GM19025 (cell line): ENCODE measurements at regions not wholly inside any gene's neighbourhood (a gene's known extent, or its start where the extent isn't known, plus 50 kb on each side); places are given as distances from the start of the nearest gene placed in this dataset.

Experiments
- ATAC-seq: cut with Tn5 transposase; IDR thresholded peaks from one replicate; pipeline ENCODE4 v1.9.1; 2021; ENCODE audit warnings: mild to moderate bottlenecking, low read depth, moderate library complexity; ENCODE audit not compliant: unreplicated experiment

DNA sequence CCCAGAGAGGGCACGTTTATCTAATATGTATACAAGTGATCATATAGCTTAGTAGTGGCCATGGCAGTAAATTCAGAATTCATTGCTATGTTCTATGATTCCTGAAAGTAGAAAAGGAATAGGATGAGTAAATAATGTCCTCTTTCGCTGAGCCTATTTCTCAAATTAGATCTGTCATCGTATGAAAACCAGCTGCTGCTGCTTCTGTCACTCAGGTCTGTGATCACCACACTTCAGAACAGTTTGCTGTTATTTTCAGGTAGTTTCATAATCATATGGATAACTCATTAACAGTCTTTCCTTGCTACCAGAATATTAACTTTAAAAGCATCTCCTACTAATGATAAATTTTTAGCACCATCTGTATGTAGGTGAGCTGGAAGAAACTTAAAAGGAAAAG is 289.1 kb upstream of the AZI2 start:
- ATAC-seq, result no peak

DNA sequence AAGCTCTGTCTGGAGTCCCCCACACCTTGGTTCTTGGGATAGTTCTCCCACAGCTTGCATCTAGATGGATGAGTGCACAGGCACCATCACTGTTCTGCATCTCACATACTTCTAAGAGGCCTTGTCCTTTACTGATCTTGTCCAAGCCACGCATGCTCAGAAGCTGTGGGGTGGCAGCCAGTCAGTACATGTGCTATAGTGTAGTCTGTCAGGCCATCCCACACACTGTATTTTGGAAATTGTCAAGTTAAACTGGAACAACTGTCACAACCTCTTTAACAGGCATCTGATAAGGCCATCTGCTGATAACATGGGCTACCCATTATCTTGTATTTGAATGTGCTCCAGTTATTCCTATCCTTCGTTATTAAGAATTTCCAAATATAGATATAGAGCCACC is 296.5 kb upstream of the AZI2 start:
- ATAC-seq, result no peak

DNA sequence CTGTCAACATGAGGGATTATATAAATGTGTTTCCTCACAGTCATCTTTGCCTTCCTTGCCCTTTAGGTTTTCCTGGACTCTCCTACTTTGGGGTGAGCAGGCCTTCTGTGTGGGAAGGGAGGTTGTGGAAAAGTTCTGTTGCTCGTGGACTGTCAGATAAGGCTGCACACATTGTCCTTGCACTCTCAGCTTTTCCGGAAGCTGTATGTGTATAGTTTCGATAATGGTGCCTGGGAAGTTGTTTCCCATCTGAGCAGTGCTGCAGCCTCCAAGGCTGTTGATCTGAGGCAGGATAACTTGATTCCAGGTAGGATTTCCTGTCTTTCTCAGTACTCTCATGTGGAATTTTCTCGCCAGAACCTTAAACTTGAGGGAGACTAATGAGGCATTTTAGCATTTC is 297.8 kb upstream of the AZI2 start:
- ATAC-seq, result no peak

DNA sequence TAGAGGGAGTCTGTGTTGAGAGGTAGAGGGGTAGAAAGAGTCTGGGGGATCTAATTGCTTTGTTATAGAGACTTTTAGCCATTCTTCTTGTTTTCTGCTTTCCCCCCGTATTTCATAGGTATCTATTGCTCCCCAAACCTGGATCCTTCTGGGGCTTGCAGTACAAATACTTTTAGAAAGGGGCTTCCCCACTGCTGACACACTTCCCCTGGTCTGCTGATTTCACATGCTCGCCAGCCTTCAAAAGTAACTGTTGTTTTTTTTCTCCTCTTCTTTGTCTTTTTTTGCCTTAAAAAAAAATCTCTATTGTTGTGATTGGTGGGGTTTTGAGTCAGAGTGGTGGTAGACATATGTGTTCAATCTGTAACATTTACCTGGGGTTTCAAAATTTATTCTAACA is 300.6 kb upstream of the AZI2 start:
- no peak for ATAC-seq

DNA sequence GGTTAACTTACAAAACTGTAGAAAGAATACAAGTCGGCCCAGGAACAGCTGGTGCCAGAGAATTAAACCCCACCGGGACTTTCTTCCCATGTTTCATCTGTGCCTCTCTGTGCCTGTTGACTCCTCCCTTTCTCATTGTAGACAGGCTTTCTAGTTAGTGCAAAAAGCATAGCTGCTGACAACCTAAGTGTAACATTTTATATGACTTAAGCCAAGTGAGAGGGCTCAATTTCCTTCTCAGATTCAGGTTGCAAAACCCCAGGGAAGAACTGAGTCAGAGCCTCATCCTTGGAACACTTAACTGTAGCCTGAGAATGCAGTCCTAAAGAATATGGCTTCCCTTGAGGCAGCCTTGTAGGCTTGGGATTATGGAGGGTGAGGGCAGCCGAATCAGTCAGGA is 302.5 kb upstream of the AZI2 start:
- ATAC-seq, result no peak

DNA sequence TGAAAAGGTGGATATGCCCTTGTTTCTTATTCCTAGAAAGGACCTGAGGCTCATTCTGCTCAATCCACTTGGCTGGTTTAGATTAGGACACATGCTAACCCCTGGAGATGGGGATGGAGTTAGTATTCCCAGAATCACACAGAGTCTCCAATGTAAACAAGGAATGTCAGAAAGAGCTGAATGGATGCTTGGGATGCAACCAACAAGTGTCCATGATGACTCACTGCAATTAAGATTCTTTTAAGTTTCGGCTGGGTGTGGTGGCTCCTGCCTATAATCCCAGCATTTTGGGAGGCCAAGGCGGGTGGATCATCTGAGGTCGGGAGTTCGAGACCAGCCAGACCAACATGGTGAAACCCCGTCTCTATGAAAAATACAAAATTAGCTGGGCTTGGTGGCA is 315.5 kb upstream of the AZI2 start:
- ATAC-seq, result no peak

DNA sequence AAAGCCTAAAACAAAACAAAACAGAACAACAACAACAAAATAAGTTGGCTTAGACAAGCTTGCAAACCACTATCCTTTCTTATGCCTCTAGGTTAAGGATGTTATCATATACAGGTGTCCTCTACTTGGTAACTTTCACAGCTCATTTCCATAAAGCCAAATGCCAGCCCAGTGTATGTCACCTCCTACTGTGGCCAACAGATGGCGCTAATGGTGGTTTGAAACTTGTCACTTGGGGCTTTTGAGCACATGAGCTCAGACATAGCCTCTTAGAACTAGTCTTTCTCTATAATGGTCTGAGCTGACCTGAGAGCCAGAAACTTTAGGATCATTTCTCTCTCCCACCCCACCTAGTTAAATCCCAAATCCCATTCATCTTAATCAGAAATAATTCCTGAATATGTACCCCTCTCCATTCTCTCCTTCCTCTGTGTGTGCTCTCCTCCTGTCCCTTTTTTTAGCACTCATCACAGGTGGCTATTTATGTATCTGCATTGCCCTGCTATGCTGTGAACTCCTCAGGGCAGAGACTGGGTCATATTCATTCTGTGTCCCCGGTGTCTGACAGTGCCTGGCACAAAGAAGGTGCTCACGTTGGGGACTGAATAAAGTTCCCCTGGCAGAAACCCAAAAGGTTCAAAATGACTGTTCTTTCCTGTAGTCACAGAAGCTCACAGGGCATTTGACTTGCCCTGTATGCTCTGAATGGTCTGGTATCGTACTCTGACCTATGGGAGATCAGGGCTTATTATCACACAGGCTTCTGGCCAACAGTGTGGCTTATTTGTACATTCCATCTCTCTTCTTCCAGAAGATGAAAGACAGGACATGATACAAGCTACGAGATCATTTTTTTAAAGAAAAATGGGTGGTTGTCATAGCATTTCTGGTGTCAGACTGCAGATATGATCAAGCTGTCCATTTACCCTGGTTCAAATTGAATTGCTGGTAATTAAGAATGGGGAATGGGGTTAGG is 319.3 kb upstream of the AZI2 start:
- ATAC-seq, result peak; percentile 79

DNA sequence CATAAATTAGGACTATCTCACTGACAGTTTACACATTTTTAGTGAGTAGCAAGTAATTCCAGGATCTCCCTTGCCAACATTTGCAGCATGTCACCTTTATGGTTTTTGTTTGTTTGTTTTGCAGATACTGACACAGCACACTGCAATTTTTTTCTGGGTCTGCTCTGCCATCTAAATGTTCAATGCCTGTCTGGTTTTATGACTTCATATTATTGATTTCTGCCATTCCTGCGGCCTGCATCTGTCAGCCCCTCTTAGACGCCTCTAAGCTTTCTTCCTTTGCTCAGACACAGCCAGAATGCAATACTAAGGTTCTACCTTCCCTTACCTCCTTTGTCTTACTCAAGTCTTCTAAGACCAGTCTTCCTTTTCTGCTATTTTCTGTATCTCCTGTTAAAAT is 321.2 kb upstream of the AZI2 start:
- no peak for ATAC-seq

DNA sequence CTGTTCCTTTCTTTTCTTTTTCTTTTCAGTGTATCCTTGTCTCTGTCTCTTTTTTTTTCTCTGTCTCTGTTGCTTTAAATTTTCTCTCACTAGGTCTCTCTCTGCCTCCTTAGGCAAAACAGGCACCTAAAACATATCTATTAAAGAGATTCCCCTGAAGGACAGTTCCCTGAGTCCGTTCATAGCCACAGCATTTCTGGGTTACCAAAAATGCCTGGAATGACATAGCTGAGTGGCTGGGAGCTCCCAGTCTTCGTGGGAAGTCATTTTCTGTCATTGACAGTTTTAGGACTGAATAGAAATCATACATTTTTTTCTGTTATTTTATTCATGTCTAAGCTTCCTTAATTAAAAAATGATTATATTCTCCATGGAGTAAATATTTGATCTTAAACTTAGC is 323.8 kb upstream of the AZI2 start:
- no peak for ATAC-seq

DNA sequence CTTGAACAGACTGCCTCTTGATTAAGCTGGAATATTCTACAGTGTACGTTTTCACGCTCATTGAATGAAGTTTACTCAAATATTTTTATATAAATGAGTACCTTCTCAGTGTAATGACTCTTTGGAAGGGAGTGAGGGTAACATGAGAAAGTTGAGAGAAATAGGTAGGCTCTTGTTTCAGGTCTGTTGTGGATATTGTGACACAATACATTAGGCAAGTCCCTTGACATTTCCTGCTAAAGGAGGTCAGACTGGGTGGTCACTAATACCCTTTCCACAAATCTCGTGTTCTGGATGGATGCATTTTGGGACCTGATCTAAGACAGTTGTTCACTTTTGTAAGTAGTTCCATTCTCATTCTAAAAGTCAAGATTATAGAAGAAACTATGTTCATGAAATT is 324.8 kb upstream of the AZI2 start:
- ATAC-seq, result no peak

DNA sequence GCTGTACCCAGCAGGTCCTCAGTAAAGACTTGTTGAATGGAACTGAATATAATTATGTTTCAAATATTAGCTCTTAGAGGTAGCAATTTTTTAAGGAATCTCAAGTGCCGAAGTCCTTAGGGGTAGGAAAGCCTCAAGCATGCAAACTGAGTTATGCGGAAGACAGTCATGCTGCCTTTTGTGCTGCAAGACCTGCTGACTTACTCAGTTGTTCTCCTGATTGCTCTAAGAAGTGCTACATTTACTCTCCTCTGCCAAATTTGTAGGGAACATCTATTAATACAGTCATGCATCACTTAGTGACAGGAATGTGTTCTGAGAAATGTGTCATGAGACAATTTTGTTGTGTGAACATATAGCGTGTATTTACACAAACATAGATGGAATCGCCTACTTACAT is 325.6 kb upstream of the AZI2 start:
- ATAC-seq, result no peak

DNA sequence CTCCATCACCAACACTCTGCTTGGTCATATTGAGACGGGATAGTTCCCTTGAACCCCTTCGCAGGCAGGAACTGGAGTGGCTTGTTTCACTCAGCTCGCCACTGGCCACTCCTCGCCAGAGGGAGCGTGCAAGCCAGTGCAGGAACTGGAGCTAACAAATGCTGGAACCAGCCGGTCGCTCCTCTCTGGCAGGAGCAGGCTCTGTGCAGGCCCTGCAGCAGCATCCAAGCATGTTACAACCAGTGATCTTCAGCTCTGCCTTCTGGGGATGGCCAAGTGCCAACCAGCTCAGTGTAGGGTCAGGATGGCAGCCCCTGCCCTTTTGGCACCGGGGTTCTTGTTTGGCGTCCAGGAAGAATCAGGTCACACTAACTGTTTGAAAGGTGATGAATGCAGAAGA is 329.0 kb upstream of the AZI2 start:
- no peak for ATAC-seq

DNA sequence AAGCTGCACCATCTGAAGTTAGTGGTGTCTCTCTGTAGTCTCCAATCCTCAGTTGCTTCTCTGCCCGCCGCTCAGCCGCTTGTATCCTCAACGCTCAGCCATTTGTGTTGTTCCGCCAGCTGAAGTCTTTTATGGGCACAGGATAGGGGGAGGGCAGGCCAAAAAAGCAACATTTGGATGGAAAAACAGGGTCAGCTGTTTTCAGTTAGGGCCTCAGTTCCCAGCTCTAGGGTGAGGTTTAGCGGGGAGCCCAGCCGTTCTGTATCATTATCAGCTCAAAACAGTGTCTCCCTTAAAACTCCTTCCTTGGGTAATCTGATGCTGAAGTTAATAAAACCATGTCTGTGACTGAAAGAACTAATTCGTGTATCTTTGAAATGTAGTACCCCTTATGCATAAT is 329.5 kb upstream of the AZI2 start:
- no peak for ATAC-seq

DNA sequence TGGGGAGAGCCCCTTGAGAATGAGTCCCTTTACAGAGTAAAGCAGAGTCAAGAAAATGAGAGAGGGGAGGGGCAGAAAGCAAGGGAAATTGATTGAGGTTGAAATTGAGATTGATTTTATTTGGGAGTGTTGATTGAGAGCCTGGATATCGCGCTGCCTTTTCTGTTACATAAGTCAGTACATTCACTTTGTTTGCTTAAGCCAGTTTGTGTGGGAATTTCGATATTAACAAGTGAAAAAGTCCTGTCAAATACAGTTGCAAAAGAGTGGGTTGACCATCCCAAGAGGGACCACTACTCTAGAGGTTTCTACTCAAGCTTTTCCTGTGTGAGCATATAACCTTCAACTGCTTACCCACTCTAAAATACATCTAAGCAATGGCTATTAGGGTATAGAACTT is 331.4 kb upstream of the AZI2 start:
- no peak for ATAC-seq

DNA sequence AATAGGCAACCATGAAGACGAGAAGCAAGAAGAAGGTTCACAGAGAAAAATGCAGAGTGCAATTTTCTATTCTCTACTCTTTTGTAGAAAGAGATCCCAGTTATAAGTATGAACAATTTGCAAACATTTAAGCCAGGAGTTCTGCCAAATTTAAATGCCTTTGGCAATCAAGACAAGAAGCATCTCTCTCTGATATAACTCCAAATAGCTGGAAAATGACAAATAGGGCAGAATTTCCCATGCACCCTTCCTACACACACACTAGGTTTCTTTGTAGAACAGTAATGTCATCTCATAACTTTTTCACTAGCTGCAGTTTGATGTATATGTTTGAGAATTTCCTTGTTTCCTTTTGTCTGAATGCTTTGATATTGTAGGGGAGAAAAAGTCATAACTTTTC is 333.5 kb upstream of the AZI2 start:
- no peak for ATAC-seq

DNA sequence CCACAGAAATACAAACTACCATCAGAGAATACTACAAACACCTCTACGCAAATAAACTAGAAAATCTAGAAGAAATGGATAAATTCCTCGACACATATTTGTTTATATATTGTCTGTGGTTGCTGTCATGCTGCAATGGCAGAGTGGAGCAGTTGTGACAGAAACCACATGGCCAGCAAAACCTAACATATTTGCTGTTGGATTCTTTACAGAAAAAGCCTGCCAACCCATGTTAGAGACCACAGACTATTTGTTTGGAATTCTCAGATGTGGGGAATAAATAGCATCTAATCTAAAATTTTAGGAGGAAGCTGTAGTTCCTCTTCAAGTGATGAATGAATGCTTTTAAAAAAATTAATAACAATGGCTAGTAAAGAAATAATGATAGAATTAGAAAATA is 341.6 kb upstream of the AZI2 start:
- ATAC-seq, result no peak

DNA sequence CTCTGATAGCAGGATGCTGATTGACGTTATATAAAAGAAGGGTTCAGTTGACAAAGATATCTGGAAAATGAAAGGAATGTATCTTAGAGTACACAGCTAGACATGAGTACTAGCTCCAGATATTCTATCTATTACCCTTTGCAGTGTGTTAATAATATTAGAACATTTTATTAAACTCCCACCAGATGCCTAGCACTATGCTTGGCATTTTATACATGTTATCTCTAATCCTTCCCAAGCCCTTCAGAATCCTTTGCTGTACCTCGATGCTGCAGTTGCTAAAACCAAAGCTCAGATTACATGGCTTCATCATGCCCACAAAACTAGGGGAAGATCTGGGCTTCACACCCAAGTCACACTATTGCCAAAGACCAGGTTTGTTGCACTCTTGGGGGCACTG is 350.1 kb upstream of the AZI2 start:
- ATAC-seq, result no peak

DNA sequence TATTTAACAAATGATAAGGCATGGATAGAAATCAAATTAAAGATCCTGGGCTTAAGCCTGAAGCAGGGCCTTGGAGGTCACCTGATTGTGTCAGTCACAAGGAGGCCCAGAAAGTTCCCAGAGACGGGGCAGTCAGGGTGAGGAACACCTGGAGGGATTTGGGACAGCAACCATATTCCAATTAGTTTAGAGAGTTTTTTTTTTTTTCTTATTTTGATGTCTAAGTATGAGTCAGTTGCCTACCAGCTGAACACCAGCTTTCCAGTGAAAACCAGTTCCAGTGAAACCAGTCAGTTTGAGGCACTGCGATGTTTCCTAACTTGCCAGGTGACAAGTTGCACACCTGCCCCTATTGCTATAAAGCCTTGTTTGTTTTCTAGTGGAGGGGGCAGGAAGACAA is 350.7 kb upstream of the AZI2 start:
- ATAC-seq, result no peak

DNA sequence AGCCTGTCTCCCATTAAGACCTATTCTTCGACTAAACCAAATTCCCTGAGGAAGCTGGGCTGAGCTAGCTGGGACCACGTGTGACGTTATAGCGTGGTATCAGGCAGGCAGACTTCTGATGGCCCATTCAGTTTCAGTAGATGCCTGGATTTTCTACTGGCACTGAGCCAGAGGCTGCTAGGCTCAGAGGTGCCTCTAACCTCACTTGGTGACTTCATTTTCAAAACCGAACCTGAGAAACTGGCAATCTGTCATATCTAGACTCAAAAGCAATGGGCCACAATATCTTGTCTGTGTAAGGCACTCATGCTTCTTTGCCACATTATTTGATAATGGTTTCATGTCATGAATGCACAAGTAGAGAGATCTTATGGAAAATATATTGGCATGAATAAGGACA is 352.1 kb upstream of the AZI2 start:
- ATAC-seq, result no peak

DNA sequence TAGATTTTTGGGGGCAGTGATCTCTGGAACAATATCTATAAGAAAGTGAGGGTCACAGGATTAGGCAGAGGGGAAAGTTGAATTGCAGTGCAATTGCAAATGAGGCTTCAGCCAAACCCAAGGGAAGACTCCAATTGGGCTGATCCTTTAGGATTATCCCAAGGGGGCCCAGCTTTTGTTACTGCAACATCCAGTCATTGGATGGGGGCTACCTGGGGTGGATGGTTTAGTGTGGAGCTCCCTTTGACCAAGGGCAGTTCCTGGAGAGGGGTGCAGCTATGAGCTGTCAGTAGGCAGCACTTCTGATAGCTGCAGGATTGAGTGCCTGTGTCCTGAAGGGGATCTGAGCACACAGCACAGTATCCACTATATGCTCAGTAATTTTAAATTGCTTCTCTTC is 355.2 kb upstream of the AZI2 start:
- no peak for ATAC-seq

DNA sequence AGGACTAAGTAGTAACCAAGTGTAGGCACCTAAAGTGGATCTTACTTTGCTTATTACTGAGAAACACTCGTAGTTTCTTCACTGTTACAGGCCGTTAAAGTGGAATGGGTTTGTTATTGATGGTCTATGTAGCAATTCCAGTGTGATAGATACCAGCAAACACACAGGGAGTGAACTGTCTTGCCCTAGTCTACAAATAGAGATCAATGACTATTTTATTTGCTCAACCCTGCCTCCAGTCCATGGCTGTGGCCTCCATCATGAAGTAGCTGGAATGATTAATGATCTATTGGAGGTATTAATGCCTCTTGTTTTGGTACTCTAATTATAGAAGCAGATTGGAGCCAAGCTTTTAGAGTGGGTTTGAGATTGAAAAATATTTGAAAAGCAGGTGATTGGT is 362.7 kb upstream of the AZI2 start:
- no peak for ATAC-seq

DNA sequence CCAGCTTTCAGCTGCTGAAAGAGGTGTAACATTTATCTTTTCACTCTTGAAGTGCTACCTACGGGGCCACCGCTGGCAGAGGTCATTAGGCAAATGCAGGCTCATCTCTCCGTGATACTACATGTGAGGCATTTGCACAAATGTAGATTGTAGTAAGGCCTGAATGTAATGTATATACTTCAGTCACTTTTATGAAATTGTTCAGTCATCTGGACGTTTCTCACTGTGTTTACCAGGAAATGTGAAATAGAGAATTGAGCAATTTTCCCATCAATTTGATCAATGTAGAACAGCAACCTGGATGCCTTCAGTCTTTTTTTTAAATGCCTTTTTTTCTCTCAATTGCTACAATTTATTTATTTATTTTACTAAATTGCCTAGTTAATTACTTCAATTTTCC is 368.3 kb upstream of the AZI2 start:
- ATAC-seq, result no peak
